HG02981 (cell line): ENCODE measurements at regions not wholly inside any gene's neighbourhood (a gene's known extent, or its start where the extent isn't known, plus 50 kb on each side); places are given as distances from the start of the nearest gene placed in this dataset.
"Not testable (repeated sequence)": the region's sequence is repeated elsewhere in the genome, so short reads cannot be mapped to it uniquely, and the experiment has no call there.

Experiments
- ATAC-seq: cut with Tn5 transposase; IDR thresholded peaks from one replicate; pipeline ENCODE4 v1.9.1; 2021; ENCODE audit warnings: mild to moderate bottlenecking, moderate library complexity; ENCODE audit not compliant: unreplicated experiment

DNA sequence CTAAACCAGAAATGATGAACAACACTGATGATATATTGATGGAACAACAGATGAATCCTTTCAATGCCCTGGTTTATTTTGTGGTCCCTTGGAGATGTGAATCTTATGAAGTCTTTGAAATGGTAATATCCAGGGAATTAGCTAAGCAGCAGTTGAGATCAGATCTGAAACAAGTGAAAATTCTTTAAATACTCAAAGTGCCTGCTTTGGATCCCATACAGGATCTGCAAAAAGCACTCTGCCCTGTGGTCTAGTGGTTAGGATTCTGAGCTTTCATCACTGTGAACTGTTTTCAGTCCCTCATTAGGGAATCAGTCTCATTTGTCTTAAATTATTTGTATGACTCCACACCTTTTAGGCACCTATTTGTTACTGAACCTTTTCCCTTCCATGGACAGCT is 211.3 kb upstream of the TGIF2LY start:
- not testable (repeated sequence) for ATAC-seq

GRCh38 chrY:3368459-3368858 is 210.4 kb upstream of the TGIF2LY start:
- not testable (repeated sequence) for ATAC-seq

- not testable (repeated sequence) for ATAC-seq
These were observed 187.4 kb upstream of the TGIF2LY start for GRCh38 chrY:3391508-3391907.

DNA sequence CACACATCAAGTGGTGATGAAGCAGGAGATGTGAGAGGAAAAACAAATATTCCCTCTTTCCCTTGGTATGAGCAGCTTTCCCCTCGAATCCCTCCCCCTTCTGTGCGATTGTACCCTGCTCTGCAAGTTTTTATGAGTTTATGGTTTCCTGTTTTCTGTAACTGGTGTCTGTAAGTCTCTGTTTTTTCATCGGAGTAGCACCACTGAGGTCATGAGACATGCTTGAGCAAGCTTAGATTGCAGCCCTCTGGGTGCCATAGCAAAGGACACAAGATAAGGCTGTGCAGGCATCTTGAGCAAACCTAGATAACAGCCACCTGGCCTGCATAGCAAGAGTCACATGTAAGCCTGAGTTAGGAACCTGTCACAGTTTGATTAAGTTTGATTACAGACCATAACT is 174.6 kb upstream of the TGIF2LY start:
- not testable (repeated sequence) for ATAC-seq

DNA sequence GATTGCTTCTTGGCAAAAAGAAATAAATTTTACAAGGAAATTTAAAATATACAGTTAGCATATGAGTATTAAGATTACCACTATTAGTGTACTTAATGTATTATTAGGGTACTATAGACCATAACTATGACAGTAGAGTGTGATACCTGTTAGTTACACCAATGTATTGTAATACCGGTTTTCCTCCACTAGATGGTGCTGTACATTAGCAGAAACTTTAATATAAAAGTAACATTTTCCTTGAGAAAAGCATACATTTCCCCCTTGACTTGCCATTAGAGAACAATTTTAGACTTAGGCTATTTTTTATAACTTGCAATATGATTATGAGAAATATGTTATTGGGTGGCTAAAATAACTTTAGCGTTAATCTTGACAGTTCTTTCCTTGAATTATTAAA is 173.3 kb upstream of the TGIF2LY start:
- ATAC-seq, result not testable (repeated sequence)

DNA sequence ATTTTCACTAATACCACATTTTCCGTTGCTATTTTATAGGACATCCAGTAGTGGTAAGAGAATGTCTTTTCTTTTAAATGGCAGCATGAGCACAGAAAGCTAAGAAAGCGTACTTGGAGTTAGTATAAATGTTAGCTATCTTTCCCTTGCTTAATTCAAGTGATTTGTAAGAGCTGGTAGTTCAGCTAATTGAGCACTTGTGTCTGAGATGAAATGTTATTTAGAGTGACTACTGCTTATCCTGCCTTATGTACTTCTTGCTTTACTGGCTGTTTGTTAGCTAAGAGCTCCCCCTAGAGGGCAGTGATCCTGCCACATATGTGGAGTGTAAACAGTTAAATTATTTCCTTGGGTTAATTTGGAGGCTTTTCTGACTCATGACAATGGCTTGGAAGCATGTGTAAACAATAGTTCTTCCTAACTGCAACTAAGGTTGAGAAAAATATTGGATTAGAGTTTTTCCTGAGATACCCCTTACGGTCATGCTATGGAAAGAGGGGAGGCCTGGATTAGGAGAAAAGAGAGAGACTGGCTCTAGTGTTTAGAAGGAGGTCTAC is 171.9 kb upstream of the TGIF2LY start:
- ATAC-seq, result not testable (repeated sequence)

GRCh38 chrY:3410322-3410892 is 168.5 kb upstream of the TGIF2LY start:
- not testable (repeated sequence) for ATAC-seq
